ENCODE measurements at regions not wholly inside any gene's neighbourhood (a gene's known extent, or its start where the extent isn't known, plus 50 kb on each side); places are given as distances from the start of the nearest gene placed in this dataset.

- no peak for TF ChIP-seq ZNF282 (CRISPR knock-in tag; IDR thresholded peaks at IDR 0.05)
- no peak for TF ChIP-seq ZNF197 (CRISPR knock-in tag; IDR thresholded peaks at IDR 0.05; ENCODE audit: low read depth)
- no peak for TF ChIP-seq MXI1 (IDR thresholded peaks at IDR 0.05; ENCODE audit: low read depth, low read length)
- TF ChIP-seq NFIC (IDR thresholded peaks at IDR 0.05): no peak
- TF ChIP-seq ZNF274 (IDR thresholded peaks at IDR 0.05; ENCODE audit: borderline replicate concordance, low read depth, low read length): no peak
- no peak for TF ChIP-seq POLR2A (conservative IDR thresholded peaks at IDR 0.05)
These were observed 54.0 kb upstream of the PDE3A start for GRCh38 chr12:20314328-20314727.

All from K562 (cell line).